GM12892 (cell line): ENCODE measurements at regions not wholly inside any gene's neighbourhood (a gene's known extent, or its start where the extent isn't known, plus 50 kb on each side); places are given as distances from the start of the nearest gene placed in this dataset.

Source experiments
- POLR2A ChIP-seq: IDR thresholded peaks from 2 replicates; pipeline ENCODE4 v1.6.1; 2011; ENCODE audit warnings: low read depth, low read length, control low read depth
- POLR2AphosphoS5 ChIP-seq: IDR thresholded peaks from 2 replicates; pipeline ENCODE4 v1.6.1; 2011; ENCODE audit warnings: low read depth, low read length, control low read depth
- TAF1 ChIP-seq: IDR thresholded peaks from 2 replicates; pipeline ENCODE4 v1.6.1; 2011; ENCODE audit warnings: low read depth, mild to moderate bottlenecking, control low read depth, low read length, borderline replicate concordance

DNA sequence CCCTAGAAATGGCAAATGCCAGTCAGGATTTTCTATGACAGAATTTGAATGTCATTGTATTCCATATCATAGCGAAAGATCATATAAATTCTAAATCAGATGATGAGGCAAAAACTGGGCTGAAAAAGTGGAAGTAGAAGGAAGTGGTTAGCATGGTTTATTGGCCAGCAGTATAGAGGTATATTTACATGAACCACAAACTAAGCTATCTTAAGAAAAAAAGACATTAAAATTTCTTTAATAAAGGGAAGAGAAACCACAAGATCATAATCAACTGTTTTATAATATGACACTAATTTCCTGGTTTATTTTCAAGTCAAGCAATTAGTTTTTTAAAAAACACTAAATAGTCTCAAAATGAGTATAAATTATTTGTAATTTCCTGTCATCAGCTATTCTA, 123.2 kb upstream of the LRP1B start:
- TF ChIP-seq POLR2AphosphoS5 (no peak), POLR2A (no peak), TAF1 (no peak)
